GM12878 (cell line): ENCODE measurements at regions not wholly inside any gene's neighbourhood (a gene's known extent, or its start where the extent isn't known, plus 50 kb on each side); places are given as distances from the start of the nearest gene placed in this dataset.

ENCODE experiments used
- ATAC-seq: fragments of 200-7000 bp; cut with Tn5 transposase; 3 replicates; pipeline ENCODE4 v1.9.1; 2020; ENCODE audit warnings: mild to moderate bottlenecking, moderate library complexity
- BruUV-seq: library from RNA; stranded (reverse); fragments of 400-500 nt; replicated peaks from 2 replicates; lab custom pipeline; 2021; lab: Mats Ljungman, UMichigan
- CTCF ChIA-PET: fragments of 300-600 bp; sonication (Branson Sonifier 250); formaldehyde crosslinking; extraction: SDS; loops from one replicate; lab custom pipeline; 2021; ENCODE audit warnings: inconsistent platforms; lab: Yijun Ruan, JAX
- POLR2A ChIA-PET: fragments of 350-600 bp; formaldehyde crosslinking; extraction: SDS; loops from one replicate; lab custom pipeline; 2021; ENCODE audit warnings: inconsistent platforms; lab: Charles Lee
- RAD21 ChIA-PET: fragments of 300-600 bp; sonication (Branson Sonifier 250); formaldehyde crosslinking; loops from one replicate; lab custom pipeline; 2023; ENCODE audit warnings: antibody characterized with exemption; ENCODE audit not compliant: unreplicated experiment; lab: Charles Lee
- SMC1A ChIA-PET: fragments of 300-600 bp; sonication (Branson Sonifier 250); formaldehyde crosslinking; loops from one replicate; lab custom pipeline; 2023; ENCODE audit not compliant: unreplicated experiment, uncharacterized antibody; lab: Charles Lee
- DNase-seq: peaks from one replicate; pipeline ENCODE4 v3.0.0-alpha.2; 2011; ENCODE audit warnings: low read depth, low spot score
- FAIRE-seq: peaks from 3 replicates; lab custom pipeline; 2011; peaks lifted over from hg19 to GRCh38; lab: Jason Lieb, UNC
- H2AFZ ChIP-seq: 2 replicates; pipeline ENCODE4 v1.6.0; 2011; ENCODE audit warnings: low read depth, low read length, control low read depth; ENCODE audit not compliant: control insufficient read depth
- H3K27ac ChIP-seq: 2 replicates; pipeline ENCODE4 v1.5.1; 2011; ENCODE audit warnings: control low read depth; ENCODE audit not compliant: control insufficient read depth, insufficient read depth
- H3K27me3 ChIP-seq, 2 experiments: replicated peaks in 1 of 2; 2 replicates each; pipeline versions ENCODE4 v1.6.0 to v1.6.1; 2011; ENCODE audit warnings: low read length in 1 of 2; ENCODE audit not compliant: control insufficient read depth in 2 of 2, insufficient read depth in 2 of 2
- H3K36me3 ChIP-seq, 2 experiments: 2 replicates each; pipeline ENCODE4 v1.5.1; 2011; ENCODE audit warnings: low read length in 1 of 2; ENCODE audit not compliant: control insufficient read depth in 2 of 2, insufficient read depth in 2 of 2
- H3K4me1 ChIP-seq: 2 replicates; pipeline ENCODE4 v1.6.1; 2011; ENCODE audit warnings: mild to moderate bottlenecking, low read length, moderate library complexity, mixed read lengths; ENCODE audit not compliant: control insufficient read depth, insufficient read depth
- H3K4me2 ChIP-seq: 2 replicates; pipeline ENCODE4 v1.6.0; 2011; ENCODE audit warnings: control low read depth; ENCODE audit not compliant: control insufficient read depth, insufficient read depth
- H3K4me3 ChIP-seq: fragments of 200-600 bp; sonication (generic); 2 replicates; pipeline ENCODE4 v1.5.1; 2016
- H3K79me2 ChIP-seq: 2 replicates; pipeline ENCODE4 v1.6.0; 2011; ENCODE audit warnings: low read length; ENCODE audit not compliant: control insufficient read depth, insufficient read depth
- H3K9ac ChIP-seq: 2 replicates; pipeline ENCODE4 v1.8.0; 2011; ENCODE audit warnings: low read length, control low read depth, mixed read lengths; ENCODE audit not compliant: control insufficient read depth, insufficient read depth
- H3K9me3 ChIP-seq: replicated peaks from 3 replicates; pipeline ENCODE4 v1.5.1; 2011; ENCODE audit warnings: mild to moderate bottlenecking, low read length; ENCODE audit not compliant: control insufficient read depth, insufficient read depth
- H4K20me1 ChIP-seq: 2 replicates; pipeline ENCODE4 v1.6.0; 2011; ENCODE audit not compliant: control insufficient read depth, insufficient read depth
- BCL3 ChIP-seq: IDR thresholded peaks from 2 replicates; pipeline ENCODE4 v1.6.1; 2011; ENCODE audit warnings: borderline replicate concordance, low read depth, mild to moderate bottlenecking, moderate library complexity, low read length; ENCODE audit not compliant: insufficient read depth, poor library complexity, severe bottlenecking
- E2F4 ChIP-seq: IDR thresholded peaks from 2 replicates; pipeline ENCODE4 v1.6.1; 2012; ENCODE audit warnings: low read depth, low read length, improper control_type of control experiment
- IKZF1 ChIP-seq: fragments of 450-650 bp; conservative IDR thresholded peaks from 2 replicates; pipeline ENCODE4 v1.6.1; 2017; ENCODE audit warnings: antibody characterized with exemption, mild to moderate bottlenecking
- RELB ChIP-seq: fragments of 450-650 bp; IDR thresholded peaks from 2 replicates; pipeline ENCODE4 v1.6.1; 2017; ENCODE audit warnings: low read depth, mild to moderate bottlenecking, moderate library complexity
- TCF12 ChIP-seq: IDR thresholded peaks from 2 replicates; pipeline ENCODE4 v1.6.1; 2011; ENCODE audit warnings: low read depth, mild to moderate bottlenecking, low read length
- WGBS: methylation state at CpG from one replicate; pipeline ENCODE4 v1.1.6; 2016; ENCODE audit warnings: low lambda C conversion rate; ENCODE audit not compliant: insufficient replicate concordance, insufficient coverage; ENCODE audit errors: missing lambda C conversion rate; 5-methylcytosine and 5-hydroxymethylcytosine counted together
- in situ Hi-C: fragments of 300-500 bp; cut with MboI; formaldehyde crosslinking; loops from 9 replicates; pipeline ENCODE4 v1.14.3; 2018; ENCODE audit warnings: mixed read lengths
- intact Hi-C: fragments of 100-400 bp; cut with micrococcal nuclease; formaldehyde crosslinking; loops from one replicate; pipeline ENCODE4 v1.14.2; 2022; ENCODE audit not compliant: unreplicated experiment

- DNase-seq (no peak), ATAC-seq (no peak), FAIRE-seq (no peak)
- no peak overlapping the region for H3K27ac ChIP-seq
- no peaks in the 10 kb centered on the region for H4K20me1 ChIP-seq
- intact Hi-C loops: no loop called here
- H3K36me3 ChIP-seq: no peaks in the 10 kb centered on the region
- H3K27me3 ChIP-seq: no peaks in the 10 kb centered on the region
- WGBS: 69% methylated on average over 6 of the region's 6 CpGs
- no TSS peak for BruUV-seq
- no peak overlapping the region for H3K9ac ChIP-seq
- no peak overlapping the region for H2AFZ ChIP-seq
- H3K4me1 ChIP-seq: peaks cover 20% of the 10 kb centered on the region
- H3K79me2 ChIP-seq: no peaks in the 10 kb centered on the region
- ChIA-PET CTCF (interaction anchor here (5.3 to 9.2 kb wide), 2 partner anchors 11 to 180 kb away, joined by 54 to 94 read pairs; no protein-coding TSS in a partner anchor), POLR2A (no interaction called here)
- TF ChIP-seq IKZF1: no peak
- TF ChIP-seq, all 136 proteins: peak for 0
- ChIA-PET RAD21 (interaction anchor here (1.5 to 3.1 kb wide), 2 partner anchors 9 to 179 kb away, joined by 3 to 12 read pairs; no protein-coding TSS in a partner anchor), SMC1A (interaction anchor here (1.5 to 4.2 kb wide), 2 partner anchors 10 to 162 kb away, joined by 3 to 23 read pairs; no protein-coding TSS in a partner anchor)
- Histone ChIP-seq H3K4me2 (no peak overlapping the region), H3K4me3 (no peak overlapping the region), H3K9me3 (no peaks in the 10 kb centered on the region)
- in situ Hi-C loops: no loop called here
Measured at GRCh38 chr13:29933401-29933800, 83.0 kb upstream of the UBL3 start.

- Histone ChIP-seq H3K9ac (no peak overlapping the region), H3K4me3 (no peak overlapping the region)
- no TSS peak for BruUV-seq
- TF ChIP-seq TCF12: no peak
- TF ChIP-seq RELB: no peak
- no peak for TF ChIP-seq E2F4
- no peak for TF ChIP-seq BCL3
- TF ChIP-seq, all 136 proteins: peak for 0
- ChIA-PET POLR2A (no interaction called here), CTCF (interaction anchor here (9.2 kb wide), 1 partner anchor 10 kb away, joined by 94 read pairs; no protein-coding TSS in a partner anchor), SMC1A (interaction anchor here (1.5 kb wide), 1 partner anchor 8 kb away, joined by 3 read pairs; no protein-coding TSS in a partner anchor), RAD21 (no interaction called here)
- Histone ChIP-seq H4K20me1 (no peaks in the 10 kb centered on the region), H3K27ac (no peak overlapping the region), H3K79me2 (no peaks in the 10 kb centered on the region), H3K9me3 (no peaks in the 10 kb centered on the region), H3K4me1 (peaks cover 20% of the 10 kb centered on the region), H3K36me3 (no peaks in the 10 kb centered on the region), H3K4me2 (no peak overlapping the region), H2AFZ (no peak overlapping the region), H3K27me3 (no peaks in the 10 kb centered on the region)
- no peak for DNase-seq
- in situ Hi-C loops: no loop called here
- intact Hi-C loops: no loop called here
- FAIRE-seq: no peak
- no peak for ATAC-seq
Measured at GRCh38 chr13:29931696-29932095, 81.3 kb upstream of the UBL3 start.
